ENCODE measurements at regions not wholly inside any gene's neighbourhood (a gene's known extent, or its start where the extent isn't known, plus 50 kb on each side); places are given as distances from the start of the nearest gene placed in this dataset.

DNA sequence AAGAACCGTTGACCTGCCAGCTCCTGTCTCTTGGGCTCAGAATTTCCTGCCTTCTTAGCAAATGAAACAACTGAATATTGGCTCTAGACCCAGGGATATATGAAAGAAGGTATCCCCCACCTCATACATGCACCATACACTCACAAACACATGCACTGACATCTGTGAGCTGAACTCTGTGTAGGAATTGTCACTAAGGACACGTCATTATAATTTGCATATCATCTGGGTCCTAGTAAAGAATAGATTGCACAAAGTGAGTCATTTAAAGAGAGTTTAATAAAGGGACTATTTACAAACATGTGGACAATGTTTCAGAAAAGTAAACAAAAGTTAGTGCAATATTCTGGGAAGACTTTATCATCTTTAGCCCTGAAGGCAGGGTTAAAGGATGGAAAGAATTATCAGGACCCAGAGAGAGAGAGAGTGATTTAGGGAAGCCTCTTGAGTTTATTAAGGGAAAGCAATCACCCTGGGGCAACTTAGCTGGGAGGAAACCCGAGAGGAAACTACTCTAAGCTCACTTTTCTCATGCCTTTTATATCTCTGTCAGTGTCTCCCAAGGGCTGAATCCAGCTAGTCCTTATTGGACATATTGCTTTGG, 74.1 kb upstream of the PLA2G4A start (continued):
- TF ChIP-seq SIN3A (conservative IDR thresholded peaks at IDR 0.05 in 1 of 2, IDR thresholded peaks at IDR 0.05 in 1 of 2; ENCODE audit: low read depth in 1 of 2, low read length in 2 of 2) (no peak), CREB1 (IDR thresholded peaks at IDR 0.05) (no peak), CEBPB (IDR thresholded peaks at IDR 0.05; ENCODE audit: low read depth, low read length) (no peak), SRF (IDR thresholded peaks at IDR 0.05; ENCODE audit: low read depth, low read length) (no peak), BCL11A (IDR thresholded peaks at IDR 0.05; ENCODE audit: low read depth in 2 of 2, low read length in 2 of 2) (no peak), RNF2 (IDR thresholded peaks at IDR 0.05; ENCODE audit: borderline replicate concordance, low read depth, low read length, missing control alignments, poor library complexity, severe bottlenecking) (no peak)

Data from H1 (cell line).